ENCODE measurements at regions not wholly inside any gene's neighbourhood (a gene's known extent, or its start where the extent isn't known, plus 50 kb on each side); places are given as distances from the start of the nearest gene placed in this dataset.

- no peak for TF ChIP-seq CTCF (IDR thresholded peaks at IDR 0.05)
- TF ChIP-seq POLR2A (IDR thresholded peaks at IDR 0.05) = no peak
Observed at GRCh38 chr5:15260356-15261268, 239.4 kb upstream of the FBXL7 start.

All from sigmoid colon (tissue), 3 donors.